Neural crest cell (in vitro differentiated cells): ENCODE measurements at regions not wholly inside any gene's neighbourhood (a gene's known extent, or its start where the extent isn't known, plus 50 kb on each side); places are given as distances from the start of the nearest gene placed in this dataset.

Experiments
- DNase-seq: peaks from one replicate; pipeline ENCODE4 v3.0.0; 2021; ENCODE audit warnings: low read depth, mixed read lengths, low spot score
- H3K27ac Mint-ChIP-seq: one replicate; pipeline ENCODE4 v1.8.0; 2021; ENCODE audit warnings: mild to moderate bottlenecking, mixed read lengths; ENCODE audit not compliant: unreplicated experiment
- H3K27me3 Mint-ChIP-seq: 2 replicates; pipeline ENCODE4 v1.8.0; 2021; ENCODE audit warnings: low read depth, mild to moderate bottlenecking, mixed read lengths
- H3K36me3 Mint-ChIP-seq: 2 replicates; pipeline ENCODE4 v1.8.0; 2021; ENCODE audit warnings: low read depth, mild to moderate bottlenecking, mixed read lengths
- H3K4me1 Mint-ChIP-seq: 2 replicates; pipeline ENCODE4 v1.8.0; 2021; ENCODE audit warnings: mixed read lengths
- H3K4me3 Mint-ChIP-seq: one replicate; pipeline ENCODE4 v1.8.0; 2021; ENCODE audit warnings: mild to moderate bottlenecking, mixed read lengths
- H3K9me3 Mint-ChIP-seq: 2 replicates; pipeline ENCODE4 v1.8.0; 2021; ENCODE audit warnings: mixed read lengths
- CTCF ChIP-seq: fragments of 200-600 bp; sonication (generic); conservative IDR thresholded peaks from 2 replicates; pipeline ENCODE4 v1.5.0; 2021; ENCODE audit warnings: antibody characterized with exemption, mild to moderate bottlenecking

- H3K27ac Mint-ChIP-seq = no peak overlapping the region
- DNase-seq = no peak
- H3K9me3 Mint-ChIP-seq = no peaks in the 10 kb centered on the region
- TF ChIP-seq CTCF = no peak
- no peaks in the 10 kb centered on the region for H3K4me1 Mint-ChIP-seq
- H3K27me3 Mint-ChIP-seq = no peaks in the 10 kb centered on the region
- no peak overlapping the region for H3K4me3 Mint-ChIP-seq
- H3K36me3 Mint-ChIP-seq = no peaks in the 10 kb centered on the region
These were observed 61.4 kb upstream of the MANEA start for GRCh38 chr6:95515975-95516374.

GRCh38 chr6:95517004-95517403 is 60.3 kb upstream of the MANEA start:
- DNase-seq = no peak
- H3K36me3 Mint-ChIP-seq = no peaks in the 10 kb centered on the region
- TF ChIP-seq CTCF = no peak

GRCh38 chr6:95517568-95517967 is 59.8 kb upstream of the MANEA start:
- Mint-ChIP-seq H3K4me1 (no peaks in the 10 kb centered on the region), H3K4me3 (no peak overlapping the region), H3K27me3 (no peaks in the 10 kb centered on the region), H3K9me3 (no peaks in the 10 kb centered on the region), H3K36me3 (no peaks in the 10 kb centered on the region), H3K27ac (no peak overlapping the region)
- no peak for TF ChIP-seq CTCF
- no peak for DNase-seq

More at GRCh38 chr6:95517004-95517403, 60.3 kb upstream of the MANEA start:
- Mint-ChIP-seq H3K9me3 (no peaks in the 10 kb centered on the region), H3K4me1 (no peaks in the 10 kb centered on the region), H3K4me3 (no peak overlapping the region), H3K27ac (no peak overlapping the region), H3K27me3 (no peaks in the 10 kb centered on the region)

- no peak for DNase-seq
- H3K4me1 Mint-ChIP-seq = no peaks in the 10 kb centered on the region
- no peak for TF ChIP-seq CTCF
- no peak overlapping the region for H3K4me3 Mint-ChIP-seq
- no peaks in the 10 kb centered on the region for H3K36me3 Mint-ChIP-seq
- no peaks in the 10 kb centered on the region for H3K9me3 Mint-ChIP-seq
- no peaks in the 10 kb centered on the region for H3K27me3 Mint-ChIP-seq
- no peak overlapping the region for H3K27ac Mint-ChIP-seq
These were observed 58.6 kb upstream of the MANEA start for GRCh38 chr6:95518630-95519227.

- no peak overlapping the region for H3K4me3 Mint-ChIP-seq
- DNase-seq = no peak
- no peaks in the 10 kb centered on the region for H3K27me3 Mint-ChIP-seq
- no peaks in the 10 kb centered on the region for H3K9me3 Mint-ChIP-seq
- no peaks in the 10 kb centered on the region for H3K4me1 Mint-ChIP-seq
- H3K36me3 Mint-ChIP-seq = no peaks in the 10 kb centered on the region
- H3K27ac Mint-ChIP-seq = no peak overlapping the region
- no peak for TF ChIP-seq CTCF
These were observed 57.9 kb upstream of the MANEA start for GRCh38 chr6:95519228-95520037.
